SK-N-DZ (cell line): ENCODE measurements at regions not wholly inside any gene's neighbourhood (a gene's known extent, or its start where the extent isn't known, plus 50 kb on each side); places are given as distances from the start of the nearest gene placed in this dataset.

Experiments used
- DNase-seq: peaks from one replicate; pipeline ENCODE4 v3.0.0-alpha.2; 2015; ENCODE audit warnings: low spot score
- small RNA-seq, 2 experiments: library from RNA; depleted of rRNA; stranded (forward); fragments of <200 nt; gene quantifications; one replicate each; pipeline ENCODE3, GENCODE V24; 2014

- DNase-seq, result no peak
Measured at GRCh38 chrX:15916704-15917084, 62.1 kb upstream of the AP1S2 start.

- DNase-seq, result no peak
Measured at GRCh38 chrX:15915959-15916703, 61.5 kb upstream of the AP1S2 start.

- DNase-seq, result no peak
Measured at GRCh38 chrX:15914486-15914885, 59.9 kb upstream of the AP1S2 start.

- DNase-seq, result no peak
Measured at GRCh38 chrX:15913146-15913545, 58.5 kb upstream of the AP1S2 start.

GRCh38 chrX:15911734-15912550, 57.3 kb upstream of the AP1S2 start:
- DNase-seq, result no peak

- no peak for DNase-seq
Measured at GRCh38 chrX:15909605-15910004, 55.0 kb upstream of the AP1S2 start.

- no peak for DNase-seq
Measured at GRCh38 chrX:15908603-15909290, 54.1 kb upstream of the AP1S2 start.

- DNase-seq, result no peak
Measured at GRCh38 chrX:15906041-15906943, 51.7 kb upstream of the AP1S2 start.

Small RNAs in the stretch of these regions (small RNA-seq; reads per million reads assigned to genes)
- gene RNU5F-7P, result 0.60 to 1.6 reads per million in 2 experiments
